G401 (cell line): ENCODE measurements at regions not wholly inside any gene's neighbourhood (a gene's known extent, or its start where the extent isn't known, plus 50 kb on each side); places are given as distances from the start of the nearest gene placed in this dataset.

Source experiments
- DNase-seq: peaks from one replicate; pipeline ENCODE4 v3.0.0-alpha.2; 2015; ENCODE audit warnings: low spot score
- in situ Hi-C: cut with HindIII; loops from 2 replicates; pipeline ENCODE4 v1.10.0; 2016; ENCODE audit warnings: low sequenced_read_pairs, mixed read lengths

DNA sequence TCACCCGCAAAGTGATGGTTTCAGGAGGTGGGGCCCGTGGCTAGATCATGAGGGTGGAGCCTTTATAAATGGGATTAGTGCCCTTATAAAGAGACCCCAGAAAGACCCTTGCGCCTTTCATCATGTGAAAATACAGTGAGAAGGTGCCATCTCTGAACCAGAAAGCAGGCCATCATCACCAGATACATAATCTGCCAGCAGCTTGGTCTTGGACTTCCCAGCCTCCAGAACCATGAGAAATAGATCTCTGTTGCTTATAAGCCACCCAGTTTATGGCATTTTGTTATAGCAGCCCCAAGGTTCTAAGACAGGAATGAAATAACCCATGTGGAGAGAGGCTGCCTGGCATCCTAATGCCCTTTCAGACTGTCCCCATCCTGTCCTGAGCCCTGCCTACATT, 127.8 kb upstream of the SMAD3 start:
- no peak for DNase-seq
- in situ Hi-C loops: no loop called here

DNA sequence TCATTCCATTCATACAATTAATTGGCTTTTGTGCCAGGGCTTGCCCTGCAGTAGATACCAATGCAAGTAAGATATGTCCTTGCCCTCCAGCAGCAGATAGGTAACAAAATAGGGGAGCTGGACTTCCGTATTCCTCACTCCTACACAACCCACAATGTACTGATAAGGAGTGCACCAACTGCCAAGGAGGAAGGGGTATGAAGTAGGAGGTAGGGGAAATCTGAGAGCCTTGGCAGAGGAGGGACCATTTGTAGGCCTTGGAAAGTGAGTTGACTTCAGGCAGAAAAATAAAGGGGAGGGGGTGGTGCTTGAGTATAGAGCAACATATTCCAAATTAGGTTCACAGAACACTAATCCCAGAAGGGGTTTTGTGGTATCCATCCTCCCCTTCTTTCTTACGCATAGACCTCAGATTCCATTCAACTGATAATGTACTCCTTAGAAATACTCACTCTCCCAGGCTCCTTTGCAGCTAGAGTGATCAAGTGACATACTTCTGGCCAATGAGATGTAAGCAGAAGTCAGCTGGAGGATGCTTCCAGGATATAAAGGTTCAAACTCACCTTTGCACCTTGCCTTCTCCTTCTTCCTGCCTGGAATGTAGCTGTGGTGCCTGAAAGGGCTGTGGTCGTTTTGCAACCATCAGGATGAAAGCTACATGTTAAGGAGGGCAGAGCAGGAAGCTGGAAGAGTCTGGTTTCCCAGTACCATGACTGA, 127.1 kb upstream of the SMAD3 start:
- DNase-seq: no peak
- in situ Hi-C loops: no loop called here

GRCh38 chr15:66939016-66939415, 126.4 kb upstream of the SMAD3 start:
- DNase-seq: no peak
- in situ Hi-C loops: no loop called here

- DNase-seq: no peak
- in situ Hi-C loops: no loop called here
Observed at GRCh38 chr15:66939451-66940023, 125.9 kb upstream of the SMAD3 start.

GRCh38 chr15:66940368-66940767, 125.0 kb upstream of the SMAD3 start:
- DNase-seq: no peak
- in situ Hi-C loops: no loop called here

- no peak for DNase-seq
- in situ Hi-C loops: no loop called here
Observed at GRCh38 chr15:66941108-66941711, 124.2 kb upstream of the SMAD3 start.

- in situ Hi-C loops: no loop called here
- no peak for DNase-seq
Observed at GRCh38 chr15:66941791-66942190, 123.6 kb upstream of the SMAD3 start.

GRCh38 chr15:66942649-66943390, 122.6 kb upstream of the SMAD3 start:
- in situ Hi-C loops: no loop called here

GRCh38 chr15:66943456-66944095, 121.8 kb upstream of the SMAD3 start:
- peak; percentile 38 for DNase-seq
- in situ Hi-C loops: no loop called here

More at GRCh38 chr15:66942649-66943390, 122.6 kb upstream of the SMAD3 start:
- no peak for DNase-seq

DNA sequence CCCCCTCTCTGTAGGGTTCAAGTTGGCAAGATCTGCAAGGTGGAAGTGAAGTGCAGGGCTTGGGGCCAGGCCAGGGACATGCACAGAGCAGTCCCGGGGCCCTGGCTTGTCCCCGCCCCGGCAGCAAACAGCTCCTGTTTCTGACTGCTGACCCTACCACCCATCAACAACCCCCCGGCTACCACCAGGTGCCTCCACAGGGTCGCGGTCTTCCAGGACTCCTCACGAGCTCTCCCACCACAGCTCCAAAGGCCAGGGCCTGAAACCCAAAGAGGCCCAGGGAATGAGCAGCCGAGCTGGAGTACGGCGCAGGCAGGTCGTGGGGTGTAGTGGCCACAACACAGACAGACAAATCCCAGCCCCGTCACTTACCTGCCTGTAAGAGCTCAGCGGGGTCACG, 121.3 kb upstream of the SMAD3 start:
- no peak for DNase-seq
- in situ Hi-C loops: no loop called here

GRCh38 chr15:66945286-66945685, 120.1 kb upstream of the SMAD3 start:
- in situ Hi-C loops: no loop called here
- no peak for DNase-seq

GRCh38 chr15:66945842-66946241, 119.6 kb upstream of the SMAD3 start:
- in situ Hi-C loops: no loop called here

GRCh38 chr15:66946578-66947164, 118.7 kb upstream of the SMAD3 start:
- DNase-seq: peak; percentile 71
- in situ Hi-C loops: no loop called here

More at GRCh38 chr15:66945842-66946241, 119.6 kb upstream of the SMAD3 start:
- no peak for DNase-seq

- in situ Hi-C loops: no loop called here
- DNase-seq: no peak
Observed at GRCh38 chr15:66947471-66947870, 117.9 kb upstream of the SMAD3 start.

DNA sequence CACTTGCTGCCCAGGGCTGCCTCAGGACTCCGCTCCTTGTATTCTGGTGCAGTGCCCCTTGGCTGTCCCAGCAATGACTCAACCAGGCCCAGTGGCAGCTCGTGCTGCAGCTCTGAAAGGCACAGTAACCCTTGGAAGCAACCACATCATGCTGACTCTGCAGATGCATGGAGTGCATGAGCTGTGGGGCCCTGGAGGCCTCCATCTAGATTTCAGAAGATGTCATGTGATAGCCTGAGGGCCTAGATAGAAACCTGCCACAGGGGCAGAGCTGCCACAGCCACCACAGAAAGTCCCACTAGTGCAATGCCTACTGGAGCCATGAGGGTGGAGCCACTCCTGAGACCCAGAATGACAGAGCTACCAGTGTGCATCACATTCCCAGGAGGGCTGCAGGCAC, 117.1 kb upstream of the SMAD3 start:
- DNase-seq: no peak
- in situ Hi-C loops: no loop called here

- in situ Hi-C loops: no loop called here
Observed at GRCh38 chr15:66950114-66950513, 115.3 kb upstream of the SMAD3 start.

DNA sequence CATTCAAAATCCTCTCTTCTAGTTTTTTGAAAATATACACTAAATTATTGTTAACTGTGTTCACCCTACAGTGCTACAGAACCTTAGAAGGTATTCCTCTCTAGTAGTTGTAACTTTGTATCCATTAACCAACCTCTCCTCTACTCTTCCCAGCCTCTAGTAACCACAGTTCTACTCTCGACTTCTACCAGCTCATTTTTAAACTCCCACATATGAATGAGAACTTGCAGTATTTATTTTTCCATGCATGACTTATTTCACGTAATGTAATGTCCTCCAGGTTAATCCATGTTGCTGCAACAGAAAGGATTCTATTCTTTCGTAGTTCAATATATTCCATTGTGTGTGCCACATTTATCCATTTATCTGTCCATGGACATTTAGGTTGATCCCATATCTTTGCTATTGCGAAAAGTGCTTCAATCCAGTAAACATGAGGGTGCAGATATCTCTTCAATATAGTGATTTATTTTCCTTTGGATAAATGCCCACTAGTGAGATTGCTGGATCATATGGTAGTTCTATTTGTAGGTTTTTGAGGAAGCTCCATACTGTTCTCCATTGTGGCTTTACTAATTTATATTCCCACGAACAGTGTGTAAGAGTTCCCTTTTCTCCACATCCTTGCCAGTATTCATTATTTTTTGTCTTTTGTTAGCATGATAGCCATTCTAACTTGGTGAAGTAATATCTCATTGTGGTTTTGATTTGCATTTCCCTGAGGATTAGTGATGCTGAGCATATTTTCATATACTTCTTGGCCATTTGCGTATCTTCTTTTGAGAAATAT, 113.7 kb upstream of the SMAD3 start:
- no peak for DNase-seq
- in situ Hi-C loops: no loop called here

More at GRCh38 chr15:66950114-66950513, 115.3 kb upstream of the SMAD3 start:
- DNase-seq: no peak

- in situ Hi-C loops: no loop called here
- no peak for DNase-seq
Observed at GRCh38 chr15:66952756-66953522, 112.5 kb upstream of the SMAD3 start.
